Right lobe of liver (tissue), 4 donors: ENCODE measurements at regions not wholly inside any gene's neighbourhood (a gene's known extent, or its start where the extent isn't known, plus 50 kb on each side); places are given as distances from the start of the nearest gene placed in this dataset.

ENCODE experiments used
- POLR2A ChIP-seq: fragments of 450-650 bp; IDR thresholded peaks from one replicate; pipeline ENCODE4 v1.6.1; 2017; ENCODE audit warnings: antibody characterized with exemption, mild to moderate bottlenecking
- TF ChIP-seq, protein P1 (sequence below), 4 donors: fragments of 200-600 bp in 3 of 4; fragments of 450-650 bp in 1 of 4; IDR thresholded peaks; one replicate each; pipeline versions ENCODE4 v1.5.1 to v1.8.0; 2016 to 2022; ENCODE audit warnings: antibody characterized with exemption in 4 of 4, mild to moderate bottlenecking in 2 of 4
- donor health status: DM: no; HTN: no; CAD: no.
- donor health status: DM: no; HTN: no; CAD: no.
- donor health status: DM: no; HTN: yes; CAD: no.

DNA sequence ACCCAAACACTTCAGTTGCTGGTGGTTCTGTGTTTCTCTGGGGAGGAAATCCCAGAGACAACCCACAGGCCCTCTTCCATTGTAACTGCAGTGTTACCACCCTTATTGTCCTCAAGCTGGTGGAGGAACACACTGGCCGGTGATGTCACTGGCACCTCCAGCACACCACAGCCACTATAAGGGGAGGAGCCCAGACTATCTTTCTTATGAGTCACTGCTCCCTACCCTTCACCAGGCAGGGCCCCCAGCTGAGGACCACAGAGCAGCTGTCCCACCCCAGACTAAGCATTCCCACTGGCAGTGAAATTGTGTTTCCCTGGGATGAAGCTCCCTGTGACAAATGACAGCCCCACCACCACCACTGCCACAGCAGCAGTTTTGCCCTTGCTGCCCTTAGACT is 171.8 kb upstream of the FGF16 start:
- no peak for TF ChIP-seq POLR2A
- TF ChIP-seq, protein P1, sequence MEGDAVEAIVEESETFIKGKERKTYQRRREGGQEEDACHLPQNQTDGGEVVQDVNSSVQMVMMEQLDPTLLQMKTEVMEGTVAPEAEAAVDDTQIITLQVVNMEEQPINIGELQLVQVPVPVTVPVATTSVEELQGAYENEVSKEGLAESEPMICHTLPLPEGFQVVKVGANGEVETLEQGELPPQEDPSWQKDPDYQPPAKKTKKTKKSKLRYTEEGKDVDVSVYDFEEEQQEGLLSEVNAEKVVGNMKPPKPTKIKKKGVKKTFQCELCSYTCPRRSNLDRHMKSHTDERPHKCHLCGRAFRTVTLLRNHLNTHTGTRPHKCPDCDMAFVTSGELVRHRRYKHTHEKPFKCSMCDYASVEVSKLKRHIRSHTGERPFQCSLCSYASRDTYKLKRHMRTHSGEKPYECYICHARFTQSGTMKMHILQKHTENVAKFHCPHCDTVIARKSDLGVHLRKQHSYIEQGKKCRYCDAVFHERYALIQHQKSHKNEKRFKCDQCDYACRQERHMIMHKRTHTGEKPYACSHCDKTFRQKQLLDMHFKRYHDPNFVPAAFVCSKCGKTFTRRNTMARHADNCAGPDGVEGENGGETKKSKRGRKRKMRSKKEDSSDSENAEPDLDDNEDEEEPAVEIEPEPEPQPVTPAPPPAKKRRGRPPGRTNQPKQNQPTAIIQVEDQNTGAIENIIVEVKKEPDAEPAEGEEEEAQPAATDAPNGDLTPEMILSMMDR (IDR thresholded peaks at IDR 0.05), result no peak
